A549 (cell line): ENCODE measurements at regions not wholly inside any gene's neighbourhood (a gene's known extent, or its start where the extent isn't known, plus 50 kb on each side); places are given as distances from the start of the nearest gene placed in this dataset.

Experiments used
- ATAC-seq, 2 experiments: fragments of 200-7000 bp in 1 of 2; fragments of >200 bp in 1 of 2; cut with Nextera tagmentation in 1 of 2; cut with Tn5 transposase in 1 of 2; 3 replicates each; pipeline versions ENCODE4 v1.8.0 to v1.9.1; 2018 to 2020; ENCODE audit warnings: mild to moderate bottlenecking in 1 of 2, moderate library complexity in 1 of 2
- CTCF ChIA-PET: fragments of 300-600 bp; sonication (Branson Sonifier 250); formaldehyde crosslinking; extraction: SDS; loops from one replicate; lab custom pipeline; 2021; ENCODE audit warnings: antibody characterized with exemption, inconsistent platforms; lab: Yijun Ruan, JAX
- POLR2A ChIA-PET: fragments of 350-600 bp; formaldehyde crosslinking; extraction: SDS; loops from one replicate; lab custom pipeline; 2021; ENCODE audit warnings: antibody characterized with exemption, inconsistent platforms; lab: Yijun Ruan, JAX
- DNase-seq, 2 experiments: peaks; one replicate each; pipeline versions ENCODE4 v3.0.0 to v3.0.0-alpha.2; 2011 to 2016; ENCODE audit warnings: low read depth in 1 of 2, low spot score in 1 of 2
- FAIRE-seq: peaks from 2 replicates; lab custom pipeline; 2011; peaks lifted over from hg19 to GRCh38; lab: Jason Lieb, UNC
- H3K27ac ChIP-seq, 2 experiments: fragments of >200 bp; sonication (Bioruptor Twin); formaldehyde crosslinking; 3 replicates each; pipeline ENCODE4 v1.5.1; 2016 to 2017
- H3K4me1 ChIP-seq: fragments of >200 bp; sonication (Bioruptor Twin); formaldehyde crosslinking; 3 replicates; pipeline ENCODE4 v1.6.1; 2016
- H3K4me2 ChIP-seq: fragments of >200 bp; sonication (Bioruptor Twin); formaldehyde crosslinking; 3 replicates; pipeline ENCODE4 v1.6.1; 2016
- H3K4me3 ChIP-seq: fragments of >200 bp; sonication (Bioruptor Twin); formaldehyde crosslinking; 3 replicates; pipeline ENCODE4 v1.5.1; 2016
- H3K9me3 ChIP-seq: fragments of >200 bp; sonication (Bioruptor Twin); formaldehyde crosslinking; 3 replicates; pipeline ENCODE4 v1.6.1; 2016
- BHLHE40 ChIP-seq: IDR thresholded peaks from 2 replicates; pipeline ENCODE4 v1.6.1; 2012; ENCODE audit warnings: low read depth, low read length, inconsistent platforms
- CBX2 ChIP-seq: fragments of 200-600 bp; sonication (generic); IDR thresholded peaks from 2 replicates; pipeline ENCODE4 v1.6.1; 2016; ENCODE audit warnings: low read depth, mild to moderate bottlenecking, borderline replicate concordance
- CEBPB ChIP-seq, 2 experiments: fragments of >200 bp in 1 of 2; sonication (Bioruptor Twin) in 1 of 2; formaldehyde crosslinking in 1 of 2; IDR thresholded peaks; 2 replicates each; pipeline ENCODE4 v1.6.1; 2012 to 2016
- CTCF ChIP-seq: fragments of >200 bp; sonication (Bioruptor Twin); formaldehyde crosslinking; IDR thresholded peaks from 3 replicates; pipeline ENCODE4 v1.5.1; 2016
- ESRRA ChIP-seq: fragments of 150-350 bp; IDR thresholded peaks from 2 replicates; pipeline ENCODE4 v1.6.1; 2014; ENCODE audit warnings: mild to moderate bottlenecking, low read length, borderline replicate concordance
- FOSL2 ChIP-seq, 2 experiments: fragments of 450-650 bp in 1 of 2; fragments of >200 bp in 1 of 2; sonication (Bioruptor Twin) in 1 of 2; formaldehyde crosslinking; IDR thresholded peaks; 2 replicates each; pipeline versions ENCODE4 v1.5.0 to v1.6.1; 2016 to 2020; ENCODE audit warnings: mild to moderate bottlenecking in 1 of 2, moderate library complexity in 1 of 2
- GATA3 ChIP-seq: IDR thresholded peaks from 2 replicates; pipeline ENCODE4 v1.6.1; 2012; ENCODE audit warnings: borderline replicate concordance
- HEYL ChIP-seq: fragments of 250-450 bp; sonication (Bioruptor Pico); IDR thresholded peaks from 2 replicates; pipeline ENCODE4 v1.8.0; 2021; ENCODE audit warnings: mild to moderate bottlenecking, moderate library complexity
- HMGXB4 ChIP-seq: fragments of 250-450 bp; sonication (Bioruptor Pico); IDR thresholded peaks from 2 replicates; pipeline ENCODE4 v1.5.0; 2021; ENCODE audit warnings: mild to moderate bottlenecking, moderate library complexity, borderline replicate concordance
- HOXA7 ChIP-seq: fragments of 250-450 bp; sonication (Bioruptor Pico); IDR thresholded peaks from 2 replicates; pipeline ENCODE4 v1.5.0; 2020; ENCODE audit warnings: mild to moderate bottlenecking, moderate library complexity
- KDM1A ChIP-seq: fragments of 200-600 bp; sonication (generic); IDR thresholded peaks from 2 replicates; pipeline ENCODE4 v1.6.1; 2016; ENCODE audit warnings: low read depth, mild to moderate bottlenecking
- KDM5A ChIP-seq: fragments of 200-600 bp; sonication (generic); IDR thresholded peaks from 2 replicates; pipeline ENCODE4 v1.6.1; 2016; ENCODE audit warnings: antibody characterized with exemption, mild to moderate bottlenecking
- NR3C1 ChIP-seq: fragments of >200 bp; sonication (Bioruptor Twin); formaldehyde crosslinking; IDR thresholded peaks from 3 replicates; pipeline ENCODE4 v1.6.1; 2017
- PHF8 ChIP-seq: fragments of 200-600 bp; sonication (generic); IDR thresholded peaks from 2 replicates; pipeline ENCODE4 v1.6.1; 2016; ENCODE audit warnings: low read depth, mild to moderate bottlenecking, antibody characterized with exemption, moderate library complexity, borderline replicate concordance
- RARB ChIP-seq: fragments of 250-450 bp; sonication (Bioruptor Pico); IDR thresholded peaks from 2 replicates; pipeline ENCODE4 v1.8.0; 2021; ENCODE audit warnings: mild to moderate bottlenecking, moderate library complexity
- RCOR1 ChIP-seq: fragments of 150-350 bp; IDR thresholded peaks from 2 replicates; pipeline ENCODE4 v1.6.1; 2014; ENCODE audit warnings: antibody characterized with exemption, low read length, low read depth
- SMC3 ChIP-seq: fragments of >200 bp; sonication (Bioruptor Twin); formaldehyde crosslinking; IDR thresholded peaks from 3 replicates; pipeline ENCODE4 v1.6.1; 2018; ENCODE audit warnings: inconsistent platforms
- SREBF2 ChIP-seq: fragments of 450-650 bp; IDR thresholded peaks from 2 replicates; pipeline ENCODE4 v1.6.1; 2014; ENCODE audit warnings: mild to moderate bottlenecking, moderate library complexity
- TP53 ChIP-seq: fragments of 250-450 bp; sonication (Bioruptor Pico); IDR thresholded peaks from 2 replicates; pipeline ENCODE4 v1.5.0; 2021; ENCODE audit warnings: mild to moderate bottlenecking, moderate library complexity
- ZC3H11A ChIP-seq: fragments of 450-650 bp; IDR thresholded peaks from 2 replicates; pipeline ENCODE4 v1.6.1; 2014; ENCODE audit warnings: antibody characterized with exemption, mild to moderate bottlenecking
- ZFP36 ChIP-seq: fragments of 450-650 bp; IDR thresholded peaks from 2 replicates; pipeline ENCODE4 v1.6.1; 2014; ENCODE audit warnings: borderline replicate concordance; ENCODE audit not compliant: partially characterized antibody
- ZNF302 ChIP-seq: fragments of 250-450 bp; sonication (Bioruptor Pico); IDR thresholded peaks from 2 replicates; pipeline ENCODE4 v1.9.0; 2021; ENCODE audit warnings: inconsistent platforms, mild to moderate bottlenecking, moderate library complexity
- ZSCAN20 ChIP-seq: fragments of 250-450 bp; sonication (Bioruptor Pico); IDR thresholded peaks from 2 replicates; pipeline ENCODE4 v1.8.0; 2022; ENCODE audit warnings: mild to moderate bottlenecking, moderate library complexity
- WGBS: methylation state at CpG from one replicate; pipeline ENCODE4 v1.1.6; 2017; ENCODE audit errors: missing lambda C conversion rate; 5-methylcytosine and 5-hydroxymethylcytosine counted together
- TF ChIP-seq, protein P1 (sequence below): fragments of 250-450 bp; sonication (Bioruptor Pico); IDR thresholded peaks from 2 replicates; pipeline ENCODE4 v1.5.0; 2020; ENCODE audit warnings: low read depth, mild to moderate bottlenecking, moderate library complexity
- TF ChIP-seq, protein P2 (sequence below): IDR thresholded peaks from 2 replicates; pipeline ENCODE4 v1.6.1; 2012
- TF ChIP-seq, protein P3 (sequence below): fragments of 200-600 bp; sonication (generic); IDR thresholded peaks from 2 replicates; pipeline ENCODE4 v1.6.1; 2016; ENCODE audit warnings: antibody characterized with exemption, mild to moderate bottlenecking, moderate library complexity

DNA sequence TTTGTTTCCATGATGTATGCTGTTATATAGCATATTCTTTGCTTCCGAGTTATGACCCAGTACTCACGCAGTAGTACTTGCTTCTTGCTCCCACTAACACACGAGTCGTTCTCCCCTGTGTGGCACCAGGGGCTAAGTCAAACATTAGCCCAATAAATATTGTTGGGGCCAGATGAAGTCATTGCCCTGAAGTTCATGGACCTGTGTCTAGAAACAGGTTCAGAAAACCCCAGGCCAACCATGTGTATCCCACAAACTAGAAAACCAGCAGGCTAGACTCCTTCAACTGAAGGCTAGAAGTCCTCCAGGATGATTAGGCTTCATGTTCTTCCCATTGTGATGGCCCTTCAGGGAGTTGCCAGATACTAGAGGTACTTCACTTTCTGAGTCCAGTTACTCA lies 198.2 kb upstream of the RBM19 start:
- H3K9me3 ChIP-seq = no peaks in the 10 kb centered on the region
- no peak for FAIRE-seq
- no peak overlapping the region for H3K27ac ChIP-seq
- ChIA-PET POLR2A (no interaction called here), CTCF (interaction anchor here (0.9 kb wide), 1 partner anchor 344 kb away, joined by 3 read pairs; no protein-coding TSS in a partner anchor)
- H3K4me1 ChIP-seq = no peaks in the 10 kb centered on the region
- no peak for DNase-seq
- no peak overlapping the region for H3K4me3 ChIP-seq
- no peak overlapping the region for H3K4me2 ChIP-seq
- no peak for TF ChIP-seq ZFP36
- TF ChIP-seq CBX2 = no peak
- TF ChIP-seq HMGXB4 (CRISPR knock-in tag) = no peak
- no peak for TF ChIP-seq SMC3
- no peak for TF ChIP-seq GATA3
- no peak for TF ChIP-seq HOXA7 (CRISPR knock-in tag)
- TF ChIP-seq, protein P1, sequence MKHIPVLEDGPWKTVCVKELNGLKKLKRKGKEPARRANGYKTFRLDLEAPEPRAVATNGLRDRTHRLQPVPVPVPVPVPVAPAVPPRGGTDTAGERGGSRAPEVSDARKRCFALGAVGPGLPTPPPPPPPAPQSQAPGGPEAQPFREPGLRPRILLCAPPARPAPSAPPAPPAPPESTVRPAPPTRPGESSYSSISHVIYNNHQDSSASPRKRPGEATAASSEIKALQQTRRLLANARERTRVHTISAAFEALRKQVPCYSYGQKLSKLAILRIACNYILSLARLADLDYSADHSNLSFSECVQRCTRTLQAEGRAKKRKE (CRISPR knock-in tag) = no peak
- TF ChIP-seq ZSCAN20 (CRISPR knock-in tag) = no peak
- 9% methylated on average over 4 of the region's 4 CpGs for WGBS
- ATAC-seq = no peak

DNA sequence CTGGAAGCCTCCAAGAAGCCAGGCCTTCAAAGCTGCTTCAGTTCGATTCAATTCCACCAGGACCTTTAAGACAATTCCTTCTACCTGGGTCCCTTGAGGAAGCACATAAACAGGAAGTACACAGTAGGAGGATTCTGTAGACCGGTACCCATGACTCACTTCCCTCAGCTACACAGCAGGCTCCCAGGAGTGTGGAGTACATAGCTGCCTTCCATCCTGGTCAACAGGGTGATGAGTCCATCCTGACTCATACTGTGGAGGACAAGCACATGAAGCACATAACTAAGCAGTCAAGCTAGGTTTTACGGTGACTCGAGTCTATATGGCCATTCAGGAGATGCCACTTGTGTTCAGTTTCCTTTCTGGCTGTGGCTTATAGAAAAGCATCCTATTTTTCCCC lies 197.6 kb upstream of the RBM19 start:
- Histone ChIP-seq H3K4me3 (no peak overlapping the region), H3K27ac (no peak overlapping the region), H3K9me3 (no peaks in the 10 kb centered on the region), H3K4me2 (no peak overlapping the region), H3K4me1 (no peaks in the 10 kb centered on the region)
- DNase-seq (peak; percentile 19 to 42), FAIRE-seq (no peak), ATAC-seq (peak; percentile 75 to 80; a peak in 4 of 6 replicates)
- CTCF ChIA-PET = interaction anchor here (0.9 to 1.6 kb wide), 2 partner anchors 18 to 345 kb away, joined by 3 to 4 read pairs; no protein-coding TSS in a partner anchor
- POLR2A ChIA-PET = no interaction called here
- TF ChIP-seq PHF8 = no peak
- no peak for TF ChIP-seq ZSCAN20 (CRISPR knock-in tag)
- no peak for TF ChIP-seq FOSL2 (IDR thresholded peaks at IDR 0.05)
- TF ChIP-seq FOSL2 (CRISPR knock-in tag; IDR thresholded peaks at IDR 0.05) = no peak
- no peak for TF ChIP-seq NR3C1
- no peak for TF ChIP-seq BHLHE40
- no peak for TF ChIP-seq TP53 (CRISPR knock-in tag)
- WGBS = 0% methylated on average over 4 of the region's 4 CpGs

DNA sequence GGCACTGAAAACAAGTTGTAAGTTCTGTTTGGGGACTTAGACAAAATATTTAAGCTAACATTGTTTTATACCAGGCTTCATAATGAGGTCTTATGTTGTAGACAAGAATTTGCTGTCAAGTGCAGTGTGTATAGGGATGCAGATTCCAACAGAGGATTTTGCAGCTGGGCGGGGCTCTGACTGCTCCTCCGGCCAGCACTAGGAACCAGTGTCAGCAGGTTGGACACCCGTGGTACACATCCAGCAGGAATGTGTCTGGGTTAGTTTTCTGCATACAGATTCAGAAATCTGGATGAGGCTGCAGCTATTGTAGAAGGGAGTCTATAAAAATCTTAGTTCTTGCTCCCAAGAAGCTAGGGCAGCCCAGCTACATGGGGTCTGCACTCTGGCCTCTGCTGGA lies 194.3 kb upstream of the RBM19 start:
- H3K4me2 ChIP-seq = no peak overlapping the region
- H3K9me3 ChIP-seq = no peaks in the 10 kb centered on the region
- H3K27ac ChIP-seq = no peak overlapping the region
- no peak for ATAC-seq
- ChIA-PET POLR2A (no interaction called here), CTCF (interaction anchor here (0.9 to 2.3 kb wide), 3 partner anchors 10 to 15 kb away, joined by 3 to 5 read pairs (median 3); no protein-coding TSS in a partner anchor)
- 3% methylated on average over 3 of the region's 3 CpGs for WGBS
- no peak for TF ChIP-seq SREBF2
- TF ChIP-seq CTCF = no peak
- TF ChIP-seq, protein P2, sequence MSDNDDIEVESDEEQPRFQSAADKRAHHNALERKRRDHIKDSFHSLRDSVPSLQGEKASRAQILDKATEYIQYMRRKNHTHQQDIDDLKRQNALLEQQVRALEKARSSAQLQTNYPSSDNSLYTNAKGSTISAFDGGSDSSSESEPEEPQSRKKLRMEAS = no peak
- no peak for TF ChIP-seq ESRRA
- TF ChIP-seq ZC3H11A = no peak
- no peak for TF ChIP-seq FOSL2 (IDR thresholded peaks at IDR 0.05)
- no peak for TF ChIP-seq FOSL2 (CRISPR knock-in tag; IDR thresholded peaks at IDR 0.05)
- TF ChIP-seq RCOR1 = no peak
- no peak for TF ChIP-seq HOXA7 (CRISPR knock-in tag)
- TF ChIP-seq CEBPB (IDR thresholded peaks at IDR 0.05) = no peak
- no peak for TF ChIP-seq RARB (CRISPR knock-in tag)
- TF ChIP-seq HEYL = no peak
- no peak for TF ChIP-seq KDM1A
- TF ChIP-seq ZNF302 (CRISPR knock-in tag) = no peak
- TF ChIP-seq KDM5A = no peak
- TF ChIP-seq, protein P3, sequence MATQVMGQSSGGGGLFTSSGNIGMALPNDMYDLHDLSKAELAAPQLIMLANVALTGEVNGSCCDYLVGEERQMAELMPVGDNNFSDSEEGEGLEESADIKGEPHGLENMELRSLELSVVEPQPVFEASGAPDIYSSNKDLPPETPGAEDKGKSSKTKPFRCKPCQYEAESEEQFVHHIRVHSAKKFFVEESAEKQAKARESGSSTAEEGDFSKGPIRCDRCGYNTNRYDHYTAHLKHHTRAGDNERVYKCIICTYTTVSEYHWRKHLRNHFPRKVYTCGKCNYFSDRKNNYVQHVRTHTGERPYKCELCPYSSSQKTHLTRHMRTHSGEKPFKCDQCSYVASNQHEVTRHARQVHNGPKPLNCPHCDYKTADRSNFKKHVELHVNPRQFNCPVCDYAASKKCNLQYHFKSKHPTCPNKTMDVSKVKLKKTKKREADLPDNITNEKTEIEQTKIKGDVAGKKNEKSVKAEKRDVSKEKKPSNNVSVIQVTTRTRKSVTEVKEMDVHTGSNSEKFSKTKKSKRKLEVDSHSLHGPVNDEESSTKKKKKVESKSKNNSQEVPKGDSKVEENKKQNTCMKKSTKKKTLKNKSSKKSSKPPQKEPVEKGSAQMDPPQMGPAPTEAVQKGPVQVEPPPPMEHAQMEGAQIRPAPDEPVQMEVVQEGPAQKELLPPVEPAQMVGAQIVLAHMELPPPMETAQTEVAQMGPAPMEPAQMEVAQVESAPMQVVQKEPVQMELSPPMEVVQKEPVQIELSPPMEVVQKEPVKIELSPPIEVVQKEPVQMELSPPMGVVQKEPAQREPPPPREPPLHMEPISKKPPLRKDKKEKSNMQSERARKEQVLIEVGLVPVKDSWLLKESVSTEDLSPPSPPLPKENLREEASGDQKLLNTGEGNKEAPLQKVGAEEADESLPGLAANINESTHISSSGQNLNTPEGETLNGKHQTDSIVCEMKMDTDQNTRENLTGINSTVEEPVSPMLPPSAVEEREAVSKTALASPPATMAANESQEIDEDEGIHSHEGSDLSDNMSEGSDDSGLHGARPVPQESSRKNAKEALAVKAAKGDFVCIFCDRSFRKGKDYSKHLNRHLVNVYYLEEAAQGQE = no peak
- no peak overlapping the region for H3K4me3 ChIP-seq
- H3K4me1 ChIP-seq = no peaks in the 10 kb centered on the region
- DNase-seq = no peak
- no peak for FAIRE-seq
